ENCODE measurements at regions not wholly inside any gene's neighbourhood (a gene's known extent, or its start where the extent isn't known, plus 50 kb on each side); places are given as distances from the start of the nearest gene placed in this dataset.

GRCh38 chr9:108054131-108054630 is 564.6 kb upstream of the KLF4 start:
- intact Hi-C loops (cut with DNase I) = loop anchor here in 1 of 4 donors (10.0 kb wide), 1 partner anchor 319 kb away; no protein-coding TSS in a partner anchor
- no peak for TF ChIP-seq POLR2A (IDR thresholded peaks at IDR 0.05)
- TF ChIP-seq CTCF (IDR thresholded peaks at IDR 0.05) = no peak
- no peak for TF ChIP-seq EP300 (IDR thresholded peaks at IDR 0.05)
- Histone ChIP-seq H3K27me3 (no peaks in the 10 kb centered on the region), H3K36me3 (no peaks in the 10 kb centered on the region), H3K9me3 (no peaks in the 10 kb centered on the region), H3K4me3 (no peak overlapping the region), H3K4me1 (ENCODE audit: insufficient read depth) (peaks cover 18% of the 10 kb centered on the region), H3K27ac (peak overlapping the region in 1 of 2 donors; percentile 63)
- no peak for DNase-seq
- WGBS, 3 donors = 31 to 41% (median 38%) methylated on average over 3 of the region's 3 CpGs

GRCh38 chr9:108053555-108054061 is 564.0 kb upstream of the KLF4 start:
- intact Hi-C loops (cut with DNase I) = loop anchor here in 1 of 4 donors (10.0 kb wide), 1 partner anchor 319 kb away; no protein-coding TSS in a partner anchor

DNA sequence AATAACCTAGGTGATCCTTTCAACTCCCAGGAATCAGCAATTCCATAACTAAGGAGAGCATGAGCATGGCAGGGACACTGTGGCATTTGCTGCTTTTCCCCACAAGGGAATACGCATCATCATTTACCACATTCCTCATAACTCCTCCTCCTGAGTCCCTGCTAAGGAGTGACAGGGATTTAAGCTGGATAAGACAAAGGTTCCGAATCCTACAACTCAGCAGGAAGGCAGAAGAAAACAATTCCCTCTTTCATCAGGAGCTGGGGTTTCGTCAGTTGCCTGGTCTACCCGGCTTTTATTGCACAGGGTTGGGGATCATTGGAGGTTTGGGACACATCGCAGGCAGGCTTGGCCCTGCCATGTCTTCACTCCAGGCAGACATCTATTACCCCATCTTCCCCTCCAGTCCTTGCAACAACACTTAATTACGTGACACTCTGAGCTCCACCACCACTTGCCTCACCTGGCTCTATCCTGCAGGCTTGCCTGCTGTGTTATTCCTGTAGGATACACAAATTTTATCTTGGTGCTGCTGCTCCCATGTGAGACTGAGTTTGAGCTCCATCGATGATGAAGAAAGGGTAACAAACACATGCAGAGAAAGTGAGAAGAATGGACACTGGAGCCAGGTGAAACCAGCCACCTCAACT is 563.0 kb upstream of the KLF4 start:
- intact Hi-C loops (cut with DNase I) = loop anchor here in 1 of 4 donors (10.0 kb wide), 1 partner anchor 318 kb away; no protein-coding TSS in a partner anchor
- peak overlapping the region in 1 of 2 donors; percentile 63 for H3K27ac ChIP-seq

More at GRCh38 chr9:108053555-108054061, 564.0 kb upstream of the KLF4 start:
- Histone ChIP-seq H3K36me3 (no peaks in the 10 kb centered on the region), H3K27ac (peak overlapping the region in 1 of 2 donors; percentile 63), H3K9me3 (no peaks in the 10 kb centered on the region), H3K27me3 (no peaks in the 10 kb centered on the region), H3K4me3 (no peak overlapping the region), H3K4me1 (ENCODE audit: insufficient read depth) (peaks cover 18% of the 10 kb centered on the region)
- TF ChIP-seq CTCF (IDR thresholded peaks at IDR 0.05) = no peak
- no peak for TF ChIP-seq POLR2A (IDR thresholded peaks at IDR 0.05)
- TF ChIP-seq EP300 (IDR thresholded peaks at IDR 0.05) = no peak
- WGBS, 3 donors = 3 to 10% (median 6%) methylated on average over 12 of the region's 12 CpGs
- DNase-seq = peak; percentile 84 to 91 (median 89)

GRCh38 chr9:108050894-108051293 is 561.3 kb upstream of the KLF4 start:
- no peak for DNase-seq
- Histone ChIP-seq H3K9me3 (no peaks in the 10 kb centered on the region), H3K4me3 (no peak overlapping the region), H3K27me3 (no peaks in the 10 kb centered on the region), H3K4me1 (ENCODE audit: insufficient read depth) (peaks cover 12% of the 10 kb centered on the region), H3K27ac (no peak overlapping the region), H3K36me3 (no peaks in the 10 kb centered on the region)
- TF ChIP-seq CTCF (IDR thresholded peaks at IDR 0.05) = no peak
- no peak for TF ChIP-seq EP300 (IDR thresholded peaks at IDR 0.05)
- no peak for TF ChIP-seq POLR2A (IDR thresholded peaks at IDR 0.05)
- intact Hi-C loops (cut with DNase I) = loop anchor here in 1 of 4 donors (10.0 kb wide), 1 partner anchor 316 kb away; no protein-coding TSS in a partner anchor
- WGBS, 3 donors = 91 to 97% (median 91%) methylated on average over 4 of the region's 4 CpGs

More for the DNA sequence above, 563.0 kb upstream of the KLF4 start:
- H3K4me3 ChIP-seq = no peak overlapping the region
- no peak for DNase-seq
- peaks cover 12% of the 10 kb centered on the region for H3K4me1 ChIP-seq (ENCODE audit: insufficient read depth)
- no peaks in the 10 kb centered on the region for H3K9me3 ChIP-seq
- WGBS, 3 donors = 95 to 97% (median 95%) methylated on average over 7 of the region's 7 CpGs
- TF ChIP-seq POLR2A (IDR thresholded peaks at IDR 0.05) (no peak), EP300 (IDR thresholded peaks at IDR 0.05) (no peak), CTCF (IDR thresholded peaks at IDR 0.05) (no peak)
- no peaks in the 10 kb centered on the region for H3K36me3 ChIP-seq
- no peaks in the 10 kb centered on the region for H3K27me3 ChIP-seq
